Right lobe of liver (tissue), 6 donors: ENCODE measurements at regions not wholly inside any gene's neighbourhood (a gene's known extent, or its start where the extent isn't known, plus 50 kb on each side); places are given as distances from the start of the nearest gene placed in this dataset.

ENCODE experiments used
- ATAC-seq, 4 donors: fragments of 200-7000 bp; cut with Tn5 transposase; one replicate each; pipeline ENCODE4 v1.9.1; 2020; ENCODE audit warnings: mild to moderate bottlenecking in 4 of 4, moderate library complexity in 4 of 4
- DNase-seq, 3 donors: peaks; one replicate each; pipeline ENCODE4 v3.0.0-alpha.2; 2020
- H3K27ac ChIP-seq, 3 donors: fragments of 200-600 bp; one replicate each; pipeline ENCODE4 v1.8.0; 2022
- H3K27me3 ChIP-seq, 2 donors: fragments of 200-600 bp; one replicate each; pipeline ENCODE4 v1.8.0; 2022
- H3K36me3 ChIP-seq, 4 donors: fragments of 200-600 bp; sonication (generic) in 1 of 4; one replicate each; pipeline versions ENCODE4 v1.5.1 to v1.8.0; 2017 to 2022; ENCODE audit warnings: control low read depth in 1 of 4
- H3K4me1 ChIP-seq, 4 donors: fragments of 200-600 bp; sonication (generic) in 1 of 4; one replicate each; pipeline versions ENCODE4 v1.5.1 to v1.8.0; 2017 to 2022; ENCODE audit warnings: control low read depth in 1 of 4
- H3K4me3 ChIP-seq, 3 donors: fragments of 200-600 bp; one replicate each; pipeline ENCODE4 v1.8.0; 2022
- H3K9me3 ChIP-seq, 4 donors: fragments of 200-600 bp; sonication (generic) in 1 of 4; one replicate each; pipeline versions ENCODE4 v1.5.1 to v1.8.0; 2017 to 2022; ENCODE audit warnings: control low read depth in 1 of 4
- POLR2A ChIP-seq: fragments of 450-650 bp; IDR thresholded peaks from one replicate; pipeline ENCODE4 v1.6.1; 2017; ENCODE audit warnings: antibody characterized with exemption, mild to moderate bottlenecking
- WGBS: methylation state at CpG from one replicate; pipeline ENCODE4 v1.1.6; 2018; ENCODE audit warnings: low coverage, low lambda C conversion rate; ENCODE audit not compliant: insufficient coverage; ENCODE audit errors: missing lambda C conversion rate; 5-methylcytosine and 5-hydroxymethylcytosine counted together
- intact Hi-C, 2 donors: fragments of 100-400 bp; cut with DNase I; formaldehyde crosslinking; loops; one replicate each; pipeline versions ENCODE4 v1.11.2 to v1.14.1; 2022
- TF ChIP-seq, protein P1 (sequence below), 4 donors: fragments of 200-600 bp in 3 of 4; fragments of 450-650 bp in 1 of 4; IDR thresholded peaks; one replicate each; pipeline versions ENCODE4 v1.5.1 to v1.8.0; 2016 to 2022; ENCODE audit warnings: antibody characterized with exemption in 4 of 4, mild to moderate bottlenecking in 2 of 4
- donor health status: DM: no; HTN: yes; CAD: no.
- donor health status: DM: no; HTN: no; CAD: no.
- donor health status: DM: no; HTN: no; CAD: no.
- donor health status: DM: no; HTN: yes; CAD: no.
- donor health status: DM: no; HTN: yes; CAD: no.

DNA sequence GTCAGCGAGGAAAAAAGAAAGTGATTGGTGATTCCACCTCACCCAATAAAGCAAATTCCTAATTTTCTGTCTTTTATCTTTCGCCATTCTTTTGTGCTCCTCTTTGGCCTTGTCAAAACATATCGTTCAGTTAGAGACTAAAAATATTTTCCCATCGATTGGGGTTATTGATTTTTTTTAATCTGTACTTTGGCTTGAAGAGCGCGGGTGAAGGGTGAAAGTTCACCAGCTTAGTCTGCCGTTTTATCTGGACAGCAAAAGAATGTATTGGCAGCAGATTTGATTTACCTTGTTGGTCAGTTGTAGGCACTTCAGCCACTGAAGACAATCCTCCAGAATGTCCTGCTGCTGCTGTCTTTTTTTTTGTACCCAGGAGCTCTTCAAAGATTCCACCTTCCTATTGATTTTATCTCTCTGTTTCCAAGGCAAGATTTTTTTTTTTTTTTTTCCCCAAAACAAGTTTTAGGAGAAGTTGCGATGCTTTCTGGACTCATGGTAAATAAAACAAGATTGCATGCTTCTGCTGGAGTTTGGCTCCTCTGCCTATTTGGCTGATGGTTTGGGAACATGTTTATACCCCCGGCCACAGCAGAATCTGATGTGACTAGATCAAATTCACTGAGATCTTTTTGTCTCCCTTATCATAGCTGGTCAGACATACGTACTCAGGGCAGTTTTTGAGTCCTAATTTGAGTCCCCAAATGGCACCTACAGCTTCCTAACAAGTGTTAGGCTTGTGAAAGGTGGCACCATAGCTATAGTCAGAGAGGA is 269.3 kb upstream of the ONECUT1 start:
- H3K9me3 ChIP-seq, result no peaks in the 10 kb centered on the region
- no peaks in the 10 kb centered on the region for H3K27me3 ChIP-seq
- peak overlapping the region in 1 of 3 donors; percentile 31 for H3K4me3 ChIP-seq
- H3K4me1 ChIP-seq, result peaks cover 0 to 26% (median 11%) of the 10 kb centered on the region in 4 donors
- 16% methylated on average over 10 of the region's 10 CpGs for WGBS
- TF ChIP-seq, protein P1, sequence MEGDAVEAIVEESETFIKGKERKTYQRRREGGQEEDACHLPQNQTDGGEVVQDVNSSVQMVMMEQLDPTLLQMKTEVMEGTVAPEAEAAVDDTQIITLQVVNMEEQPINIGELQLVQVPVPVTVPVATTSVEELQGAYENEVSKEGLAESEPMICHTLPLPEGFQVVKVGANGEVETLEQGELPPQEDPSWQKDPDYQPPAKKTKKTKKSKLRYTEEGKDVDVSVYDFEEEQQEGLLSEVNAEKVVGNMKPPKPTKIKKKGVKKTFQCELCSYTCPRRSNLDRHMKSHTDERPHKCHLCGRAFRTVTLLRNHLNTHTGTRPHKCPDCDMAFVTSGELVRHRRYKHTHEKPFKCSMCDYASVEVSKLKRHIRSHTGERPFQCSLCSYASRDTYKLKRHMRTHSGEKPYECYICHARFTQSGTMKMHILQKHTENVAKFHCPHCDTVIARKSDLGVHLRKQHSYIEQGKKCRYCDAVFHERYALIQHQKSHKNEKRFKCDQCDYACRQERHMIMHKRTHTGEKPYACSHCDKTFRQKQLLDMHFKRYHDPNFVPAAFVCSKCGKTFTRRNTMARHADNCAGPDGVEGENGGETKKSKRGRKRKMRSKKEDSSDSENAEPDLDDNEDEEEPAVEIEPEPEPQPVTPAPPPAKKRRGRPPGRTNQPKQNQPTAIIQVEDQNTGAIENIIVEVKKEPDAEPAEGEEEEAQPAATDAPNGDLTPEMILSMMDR (IDR thresholded peaks at IDR 0.05), result no peak
- no peak for TF ChIP-seq POLR2A
- H3K27ac ChIP-seq, result peak overlapping the region; percentile 15 to 80 (median 45)
- peak; percentile 91 to 95 (median 94) for ATAC-seq
- DNase-seq, result peak in 2 of 3 donors; percentile 34 to 68
- no peaks in the 10 kb centered on the region for H3K36me3 ChIP-seq
- intact Hi-C loops, result loop anchor here in 1 of 2 donors (10.0 kb wide), 1 partner anchor 275 kb away; no protein-coding TSS in a partner anchor

DNA sequence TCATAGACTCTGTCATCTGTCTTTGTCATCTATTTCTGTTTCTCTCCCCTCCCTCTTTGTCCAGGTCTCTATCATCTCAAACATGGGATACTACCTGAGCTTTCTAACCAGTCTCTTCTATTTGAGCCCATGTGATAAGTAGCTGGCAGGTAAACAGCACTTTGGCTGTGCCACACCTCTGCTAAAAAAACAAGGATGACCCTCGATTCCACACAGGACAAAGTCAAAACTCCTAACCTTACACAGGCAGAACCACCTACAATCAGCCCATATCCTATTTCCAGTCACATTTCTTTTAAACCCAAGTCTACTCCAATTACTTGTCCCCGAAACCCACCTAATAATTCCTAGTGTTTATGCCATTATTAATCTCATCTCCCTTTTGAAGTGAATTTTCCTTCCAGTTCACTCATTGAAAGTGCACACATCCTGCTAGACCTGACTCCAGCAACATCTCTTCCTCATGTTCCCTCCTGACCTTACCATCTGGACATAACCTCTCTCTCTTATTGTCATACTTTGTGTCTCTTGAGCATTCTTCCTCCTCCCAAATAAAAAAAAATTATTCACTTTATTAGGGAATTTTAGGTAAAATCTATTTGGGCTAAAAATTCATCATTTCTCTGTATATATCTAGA is 256.1 kb upstream of the ONECUT1 start:
- ATAC-seq (peak; percentile 96 to 98 (median 98)), DNase-seq (peak in 1 of 3 donors; percentile 60)
- intact Hi-C loops, result no loop called here
- 40% methylated on average over 2 of the region's 2 CpGs for whole genome bisulfite sequencing
- H3K36me3 ChIP-seq, result no peaks in the 10 kb centered on the region
- no peak overlapping the region for H3K4me3 ChIP-seq
- no peaks in the 10 kb centered on the region for H3K9me3 ChIP-seq
- no peaks in the 10 kb centered on the region for H3K27me3 ChIP-seq
- H3K4me1 ChIP-seq, result peaks cover 0 to 13% (median 0%) of the 10 kb centered on the region in 4 donors
- peak overlapping the region in 2 of 3 donors; percentile 27 to 63 for H3K27ac ChIP-seq
- TF ChIP-seq, protein P1 (IDR thresholded peaks at IDR 0.05), result no peak
- TF ChIP-seq POLR2A, result no peak

DNA sequence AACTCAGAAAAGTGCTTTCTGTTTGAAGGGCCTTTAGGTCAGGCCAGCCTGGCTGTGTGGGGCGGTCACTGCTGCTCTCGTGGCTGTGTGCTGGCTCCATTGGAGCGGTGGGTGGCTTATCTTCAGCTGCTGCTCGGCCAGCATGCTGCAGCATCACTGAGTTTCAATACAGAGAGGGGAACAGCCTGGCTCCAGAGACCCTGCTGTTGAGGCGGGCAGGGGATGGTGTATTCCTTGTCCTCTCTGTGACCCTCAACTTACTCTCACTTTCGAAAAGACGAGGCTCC is 248.5 kb upstream of the ONECUT1 start:
- Histone ChIP-seq H3K9me3 (no peaks in the 10 kb centered on the region), H3K4me1 (peaks cover 0 to 18% (median 4%) of the 10 kb centered on the region in 4 donors), H3K27ac (no peak overlapping the region), H3K4me3 (no peak overlapping the region), H3K36me3 (no peaks in the 10 kb centered on the region), H3K27me3 (no peaks in the 10 kb centered on the region)
- no peak for ATAC-seq
- no peak for DNase-seq
- TF ChIP-seq, protein P1 (IDR thresholded peaks at IDR 0.05), result no peak
- 73% methylated on average over 2 of the region's 7 CpGs for WGBS
- intact Hi-C loops, result no loop called here

DNA sequence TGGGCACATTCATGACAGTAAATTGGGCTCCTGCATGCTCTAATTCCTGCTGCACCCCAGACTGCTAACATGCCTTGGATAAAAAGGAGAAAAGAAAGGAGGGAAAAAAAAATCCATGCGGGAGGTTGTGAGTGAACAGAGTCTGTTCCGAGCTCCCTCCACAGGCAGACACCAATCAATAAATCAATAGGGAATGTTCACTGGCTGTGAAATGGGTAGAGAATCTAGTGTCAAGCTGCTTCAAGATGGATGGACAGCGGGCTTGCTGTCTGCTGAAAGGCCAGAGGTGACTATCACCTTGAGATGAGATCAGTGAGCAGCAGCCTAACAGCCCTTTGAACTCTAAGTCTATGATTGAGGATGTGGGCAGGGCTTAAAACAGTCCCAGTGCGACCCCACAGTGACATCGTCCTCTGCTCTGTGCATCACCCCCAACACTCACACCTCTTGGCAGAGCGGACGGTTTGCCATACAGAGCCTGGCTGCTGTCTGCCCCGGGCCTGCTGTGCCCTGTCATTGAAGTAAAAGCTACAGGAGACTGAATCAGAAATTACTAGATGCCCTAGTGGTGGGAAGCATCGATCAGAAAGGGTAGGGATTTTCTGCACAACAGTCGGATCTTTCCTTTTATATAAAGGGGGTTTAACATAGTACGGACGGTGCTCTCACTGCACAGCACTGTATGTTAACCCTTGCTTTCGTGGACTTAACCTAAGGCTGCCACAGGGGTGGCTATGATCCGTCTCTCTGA is 247.9 kb upstream of the ONECUT1 start:
- Histone ChIP-seq H3K27ac (no peak overlapping the region), H3K4me1 (peaks cover 0 to 23% (median 7%) of the 10 kb centered on the region in 4 donors), H3K36me3 (no peaks in the 10 kb centered on the region), H3K27me3 (no peaks in the 10 kb centered on the region), H3K4me3 (no peak overlapping the region), H3K9me3 (no peaks in the 10 kb centered on the region)
- intact Hi-C loops, result no loop called here
- no peak for TF ChIP-seq POLR2A
- TF ChIP-seq, protein P1 (IDR thresholded peaks at IDR 0.05), result no peak
- ATAC-seq, result no peak
- no peak for DNase-seq
- 50% methylated on average over 12 of the region's 14 CpGs for WGBS
